HUES64 (cell line): ENCODE measurements at regions not wholly inside any gene's neighbourhood (a gene's known extent, or its start where the extent isn't known, plus 50 kb on each side); places are given as distances from the start of the nearest gene placed in this dataset.
"Not testable (repeated sequence)": the region's sequence is repeated elsewhere in the genome, so short reads cannot be mapped to it uniquely, and the experiment has no call there.

Experiments used
- H3K27ac ChIP-seq: 2 replicates; pipeline ENCODE4 v1.7.0; 2013; ENCODE audit warnings: low read depth, low read length, inconsistent platforms
- H3K27me3 ChIP-seq: 2 replicates; pipeline ENCODE4 v1.6.1; 2013; ENCODE audit warnings: mild to moderate bottlenecking, low read length; ENCODE audit not compliant: insufficient read depth
- H3K36me3 ChIP-seq: 2 replicates; pipeline ENCODE4 v1.6.1; 2013; ENCODE audit warnings: mild to moderate bottlenecking, low read length; ENCODE audit not compliant: insufficient read depth
- H3K4me1 ChIP-seq: 2 replicates; pipeline ENCODE4 v1.6.1; 2013; ENCODE audit warnings: mild to moderate bottlenecking, low read length, moderate library complexity; ENCODE audit not compliant: insufficient read depth
- H3K4me3 ChIP-seq: 2 replicates; pipeline ENCODE4 v1.5.1; 2013; ENCODE audit warnings: mild to moderate bottlenecking, low read length, moderate library complexity
- H3K9ac ChIP-seq: 2 replicates; pipeline ENCODE4 v1.6.1; 2013; ENCODE audit warnings: mild to moderate bottlenecking, low read depth, low read length
- H3K9me3 ChIP-seq: 2 replicates; pipeline ENCODE4 v1.6.1; 2013; ENCODE audit warnings: low read depth, low read length; ENCODE audit not compliant: insufficient read depth
- WGBS: fragments of 150-250, 120-280 bp; methylation state at CpG from one replicate; pipeline ENCODE4 v1.1.7; 2013; ENCODE audit warnings: missing lambda C conversion rate; 5-methylcytosine and 5-hydroxymethylcytosine counted together

DNA sequence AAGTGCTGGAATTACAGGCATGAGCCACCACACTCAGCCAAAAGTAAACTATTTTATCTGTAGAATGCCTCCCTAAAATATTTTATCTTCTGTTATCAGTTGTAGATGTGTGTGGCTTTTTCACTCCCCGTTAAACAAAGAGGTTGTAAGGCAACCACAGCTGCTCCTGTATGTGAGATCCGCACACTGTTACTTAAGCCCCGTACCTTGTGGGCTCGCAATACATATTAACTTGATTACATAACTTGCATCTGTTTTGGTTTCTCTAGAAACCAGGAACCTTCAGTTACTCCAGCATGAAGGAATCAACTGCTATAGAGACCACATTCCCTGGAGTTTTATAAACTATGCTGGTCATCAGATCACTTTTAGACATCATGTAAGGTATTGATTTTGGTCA is 420.1 kb upstream of the SLC35B3 start:
- Histone ChIP-seq H3K9me3 (no peaks in the 10 kb centered on the region), H3K9ac (no peak overlapping the region), H3K27me3 (no peaks in the 10 kb centered on the region), H3K4me3 (no peak overlapping the region), H3K36me3 (no peaks in the 10 kb centered on the region), H3K4me1 (no peaks in the 10 kb centered on the region), H3K27ac (no peak overlapping the region)
- 95% methylated on average over 4 of the region's 4 CpGs for WGBS

DNA sequence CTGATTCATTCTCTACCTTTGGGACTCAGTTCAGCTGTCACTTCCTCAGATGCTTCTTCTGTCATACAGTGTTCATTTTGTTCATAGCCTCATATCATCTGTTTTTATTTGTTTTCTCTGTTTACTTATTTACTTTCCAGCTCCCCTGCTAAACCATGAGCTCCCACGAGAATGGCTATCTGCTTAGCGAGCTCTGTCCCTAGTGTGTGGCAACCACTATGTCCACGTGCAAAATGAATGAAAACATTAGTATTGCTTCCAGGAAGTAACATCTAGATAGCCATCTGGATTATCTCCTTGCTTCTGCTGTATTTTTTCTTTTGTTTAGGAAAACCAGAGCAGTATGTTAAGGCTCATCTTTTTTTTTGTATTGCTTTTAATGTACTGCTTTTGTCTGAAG is 417.0 kb upstream of the SLC35B3 start:
- H3K27me3 ChIP-seq = no peaks in the 10 kb centered on the region
- H3K9me3 ChIP-seq = no peaks in the 10 kb centered on the region
- no peaks in the 10 kb centered on the region for H3K36me3 ChIP-seq
- no peak overlapping the region for H3K4me3 ChIP-seq
- no peaks in the 10 kb centered on the region for H3K4me1 ChIP-seq
- 85% methylated on average over 3 of the region's 3 CpGs for WGBS
- H3K9ac ChIP-seq = no peak overlapping the region
- H3K27ac ChIP-seq = no peak overlapping the region

DNA sequence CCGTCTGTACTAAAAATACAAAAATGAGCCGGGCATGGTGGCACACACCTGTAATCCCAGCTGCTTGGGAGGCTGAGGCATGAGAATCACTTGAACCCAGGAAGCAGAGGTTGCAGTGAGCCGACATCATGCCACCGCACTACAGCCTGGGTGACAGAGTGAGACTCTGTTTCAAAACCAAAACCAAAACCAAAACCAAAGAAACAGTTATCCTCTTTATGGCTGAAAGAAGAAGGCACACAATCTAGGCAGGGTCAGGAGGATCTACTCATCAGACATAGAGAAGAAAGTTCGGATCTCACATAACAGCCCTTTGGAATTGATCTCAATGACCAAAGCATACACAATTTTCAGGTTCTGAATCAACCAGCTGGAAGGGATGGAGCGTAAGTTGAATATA is 411.3 kb upstream of the SLC35B3 start:
- WGBS = 97% methylated on average over 6 of the region's 6 CpGs
- H3K27me3 ChIP-seq = not testable (repeated sequence)

DNA sequence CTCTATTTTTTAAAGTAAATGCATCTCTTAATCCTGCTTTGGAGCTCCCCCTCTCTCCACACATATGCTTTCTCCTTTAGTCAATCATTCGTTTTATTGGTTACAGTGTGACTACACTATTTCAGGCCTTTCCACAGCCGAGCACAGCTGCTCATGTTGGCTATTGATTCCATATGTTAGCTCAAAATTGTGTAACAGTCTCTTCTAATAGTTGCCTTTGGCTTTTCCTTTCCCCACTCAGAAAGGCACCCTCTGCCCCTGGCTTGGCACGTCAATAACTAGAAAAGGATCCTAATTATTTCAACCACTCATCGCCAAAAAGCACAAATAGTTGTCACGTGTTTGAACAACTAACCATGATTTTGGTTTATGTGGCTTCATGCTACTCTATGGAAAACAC is 410.3 kb upstream of the SLC35B3 start:
- WGBS = 98% methylated on average over 5 of the region's 5 CpGs
- no peaks in the 10 kb centered on the region for H3K36me3 ChIP-seq
- H3K27ac ChIP-seq = no peak overlapping the region
- H3K9me3 ChIP-seq = no peaks in the 10 kb centered on the region
- H3K27me3 ChIP-seq = no peaks in the 10 kb centered on the region
- H3K4me3 ChIP-seq = no peak overlapping the region
- H3K9ac ChIP-seq = no peak overlapping the region
- no peaks in the 10 kb centered on the region for H3K4me1 ChIP-seq

More for the DNA sequence above, 411.3 kb upstream of the SLC35B3 start:
- H3K4me1 ChIP-seq, H3K9ac ChIP-seq, H3K4me3 ChIP-seq, H3K36me3 ChIP-seq, H3K9me3 ChIP-seq, H3K27ac ChIP-seq: not testable (repeated sequence)

DNA sequence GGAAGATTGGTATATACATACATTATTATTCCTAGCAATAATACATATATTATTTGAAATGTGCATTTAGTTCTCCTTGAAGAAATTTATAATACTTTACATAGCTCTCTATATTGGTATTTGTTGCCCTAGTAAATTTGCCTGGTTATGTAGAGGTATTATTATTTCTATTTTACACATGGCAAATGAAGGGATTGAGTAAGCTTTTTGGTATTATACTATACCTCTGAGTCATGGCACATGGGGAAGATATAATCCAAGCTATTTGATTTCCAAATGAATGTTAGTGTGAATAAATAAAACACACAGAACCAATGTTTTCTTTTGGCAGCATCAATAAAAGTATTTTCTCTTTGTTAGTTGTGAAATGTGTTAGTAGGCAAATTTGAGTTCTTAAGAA is 409.6 kb upstream of the SLC35B3 start:
- H3K27ac ChIP-seq = no peak overlapping the region

DNA sequence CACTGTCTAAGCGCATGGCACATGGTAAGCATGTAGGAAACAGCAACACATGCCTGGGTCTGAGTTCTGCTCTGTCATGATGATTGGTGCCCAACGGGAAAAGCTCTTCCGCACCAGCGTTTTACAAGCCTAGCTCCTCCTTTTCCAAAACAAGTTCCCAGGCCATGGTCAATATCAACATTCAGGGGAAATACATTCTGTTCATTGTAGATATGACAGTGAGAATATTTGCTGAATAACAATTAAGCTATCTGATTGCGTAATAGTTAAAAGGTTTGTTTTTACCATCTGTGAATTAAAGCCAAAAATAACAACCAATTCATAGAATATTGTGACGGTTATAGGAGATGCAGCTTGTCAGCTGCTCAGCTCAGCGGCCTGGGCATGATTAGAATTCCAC is 404.3 kb upstream of the SLC35B3 start:
- H3K36me3 ChIP-seq = no peaks in the 10 kb centered on the region
- H3K4me1 ChIP-seq = peaks cover 6% of the 10 kb centered on the region; the same call in 1 of the 2 replicates
- H3K9ac ChIP-seq = no peak overlapping the region
- H3K9me3 ChIP-seq = no peaks in the 10 kb centered on the region
- H3K4me3 ChIP-seq = no peak overlapping the region
- H3K27ac ChIP-seq = no peak overlapping the region
- H3K27me3 ChIP-seq = no peaks in the 10 kb centered on the region
- 95% methylated on average over 5 of the region's 7 CpGs for WGBS

More for the DNA sequence above, 409.6 kb upstream of the SLC35B3 start:
- no peaks in the 10 kb centered on the region for H3K9me3 ChIP-seq
- no peak overlapping the region for H3K9ac ChIP-seq
- no peaks in the 10 kb centered on the region for H3K4me1 ChIP-seq
- no peaks in the 10 kb centered on the region for H3K27me3 ChIP-seq
- no peaks in the 10 kb centered on the region for H3K36me3 ChIP-seq
- H3K4me3 ChIP-seq = no peak overlapping the region

DNA sequence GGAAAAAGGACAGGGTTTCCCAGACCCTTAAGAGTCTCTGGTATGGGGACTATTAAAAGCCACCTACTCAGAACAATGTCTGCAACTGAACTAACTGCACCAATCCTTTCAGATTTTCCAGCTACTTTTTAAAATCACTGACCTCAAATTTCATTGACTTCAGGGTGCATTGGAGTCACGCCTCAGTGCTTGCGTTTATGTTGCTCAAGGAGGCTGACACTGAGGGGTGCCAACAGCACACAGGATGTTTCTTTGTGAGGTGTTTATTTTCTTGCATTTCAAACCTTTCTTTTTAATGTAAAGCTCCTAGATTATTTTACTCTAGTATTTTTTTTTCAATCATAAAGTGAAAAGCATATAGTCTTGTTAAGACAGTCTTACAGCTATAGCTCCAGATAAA is 402.0 kb upstream of the SLC35B3 start:
- Histone ChIP-seq H3K4me1 (peaks cover 6% of the 10 kb centered on the region; the same call in 1 of the 2 replicates), H3K4me3 (no peak overlapping the region), H3K27me3 (no peaks in the 10 kb centered on the region), H3K36me3 (no peaks in the 10 kb centered on the region), H3K9me3 (no peaks in the 10 kb centered on the region), H3K9ac (no peak overlapping the region), H3K27ac (no peak overlapping the region)
- WGBS = 96% methylated on average over 2 of the region's 2 CpGs

DNA sequence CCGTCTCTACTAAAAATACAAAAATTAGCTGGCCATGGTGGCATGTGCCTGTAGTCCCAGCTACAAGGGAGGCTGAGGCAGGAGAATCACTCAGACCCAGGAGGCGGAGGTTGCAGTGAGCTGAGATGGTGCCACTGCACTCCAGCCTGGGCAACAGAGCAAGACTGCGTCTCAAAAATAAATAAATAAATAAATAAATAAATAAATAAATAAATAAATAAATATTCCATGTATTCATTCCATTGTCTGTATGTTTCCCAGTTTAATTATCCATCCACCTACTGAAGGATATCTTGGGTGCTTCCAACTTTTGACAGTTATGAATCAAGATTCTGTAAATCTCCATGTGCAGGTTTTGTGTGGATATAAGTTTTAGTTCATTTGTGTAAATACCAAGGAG is 397.4 kb upstream of the SLC35B3 start:
- not testable (repeated sequence) for H3K36me3 ChIP-seq, H3K9ac ChIP-seq, H3K27ac ChIP-seq, H3K4me1 ChIP-seq, H3K4me3 ChIP-seq, H3K9me3 ChIP-seq, H3K27me3 ChIP-seq
- 98% methylated on average over 2 of the region's 3 CpGs for WGBS

DNA sequence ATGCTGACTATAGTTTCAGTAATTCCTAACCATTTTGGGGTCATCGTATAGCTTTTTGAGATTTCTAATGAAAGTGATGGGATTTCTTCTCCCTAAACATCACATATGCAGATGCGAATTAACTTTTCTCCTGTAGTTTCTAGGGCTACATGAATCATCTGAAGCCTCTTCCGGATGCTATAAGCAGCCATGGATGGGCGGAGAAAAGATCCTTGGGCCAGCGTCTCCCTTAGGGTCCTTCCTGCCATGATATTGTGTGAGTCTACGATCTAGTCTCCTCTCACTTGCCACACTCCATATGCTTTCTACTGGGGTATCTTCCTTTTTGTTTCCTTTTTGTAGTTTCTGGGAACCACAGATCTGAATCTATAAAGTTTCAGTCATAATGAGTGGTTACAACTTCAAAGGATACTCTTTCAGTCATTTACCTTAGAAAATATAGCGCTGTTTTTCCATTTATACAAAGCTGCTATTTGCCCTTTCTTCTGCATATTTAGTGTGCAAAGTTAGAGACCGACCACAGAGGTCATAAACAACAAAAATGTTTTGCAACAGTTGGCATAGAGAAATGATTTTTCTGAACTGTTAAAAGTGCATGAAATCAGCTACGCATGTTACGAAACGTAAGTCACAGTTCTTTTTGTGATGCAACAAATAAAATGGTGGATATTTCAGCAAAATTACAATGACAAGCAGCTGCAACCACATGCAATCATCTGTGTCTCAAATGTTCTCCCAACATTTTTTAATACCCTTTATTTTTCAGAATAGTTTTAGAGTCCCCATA is 396.2 kb upstream of the SLC35B3 start:
- Histone ChIP-seq H3K36me3 (no peaks in the 10 kb centered on the region), H3K4me1 (0 out of 2 replicates have a peak, but pooled peaks cover 4% of the 10 kb centered on the region), H3K9ac (no peak overlapping the region), H3K4me3 (no peak overlapping the region), H3K27me3 (no peaks in the 10 kb centered on the region), H3K27ac (no peak overlapping the region), H3K9me3 (no peaks in the 10 kb centered on the region)
- 97% methylated on average over 11 of the region's 11 CpGs for WGBS

DNA sequence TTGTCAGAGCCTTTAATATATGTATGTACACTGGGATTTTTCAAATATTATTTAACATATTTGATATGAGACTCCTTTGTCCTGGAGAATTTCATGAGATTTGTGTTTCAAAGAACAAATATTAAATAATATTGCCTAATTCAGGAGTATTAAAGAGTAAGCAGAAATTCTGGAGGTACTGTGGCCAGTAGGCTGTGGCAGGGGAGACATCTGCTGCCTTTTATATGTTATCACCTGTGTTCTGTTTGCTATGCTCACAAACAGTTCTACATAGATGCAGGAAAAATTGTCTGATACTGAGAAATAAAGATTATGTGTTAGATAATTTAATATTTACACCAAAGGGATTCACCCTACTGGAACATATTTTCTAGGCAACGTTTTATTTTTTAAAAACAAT is 395.4 kb upstream of the SLC35B3 start:
- H3K9me3 ChIP-seq = no peaks in the 10 kb centered on the region
- H3K27me3 ChIP-seq = no peaks in the 10 kb centered on the region
- H3K4me1 ChIP-seq = 0 out of 2 replicates have a peak, but pooled peaks cover 4% of the 10 kb centered on the region
- no peaks in the 10 kb centered on the region for H3K36me3 ChIP-seq
- WGBS = no CpG with 5 or more reads among the region's 1 CpG
- H3K4me3 ChIP-seq = no peak overlapping the region
- no peak overlapping the region for H3K27ac ChIP-seq
- H3K9ac ChIP-seq = no peak overlapping the region

DNA sequence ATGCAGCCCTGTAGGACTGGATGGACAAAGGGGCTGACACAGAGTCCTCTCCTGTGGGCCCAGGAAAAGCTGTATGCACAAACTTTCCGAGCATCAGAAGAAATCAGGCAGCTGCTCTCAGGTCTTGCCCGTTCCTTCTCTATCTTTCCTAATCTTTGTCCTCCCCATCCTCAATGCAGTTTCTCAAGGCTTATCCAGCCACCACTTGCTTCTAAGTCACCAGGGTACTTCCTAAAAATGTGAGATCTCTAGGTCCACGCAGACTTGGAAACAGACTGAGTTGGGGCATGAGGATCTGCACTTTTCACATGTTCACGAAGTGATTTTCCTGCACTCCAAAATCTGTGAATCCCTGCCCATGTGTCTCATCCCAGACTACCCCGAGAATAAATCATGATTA is 394.5 kb upstream of the SLC35B3 start:
- Histone ChIP-seq H3K9ac (no peak overlapping the region), H3K9me3 (no peaks in the 10 kb centered on the region), H3K27ac (no peak overlapping the region), H3K36me3 (no peaks in the 10 kb centered on the region), H3K4me1 (no peaks in the 10 kb centered on the region), H3K4me3 (no peak overlapping the region), H3K27me3 (no peaks in the 10 kb centered on the region)
- WGBS = 91% methylated on average over 5 of the region's 5 CpGs

DNA sequence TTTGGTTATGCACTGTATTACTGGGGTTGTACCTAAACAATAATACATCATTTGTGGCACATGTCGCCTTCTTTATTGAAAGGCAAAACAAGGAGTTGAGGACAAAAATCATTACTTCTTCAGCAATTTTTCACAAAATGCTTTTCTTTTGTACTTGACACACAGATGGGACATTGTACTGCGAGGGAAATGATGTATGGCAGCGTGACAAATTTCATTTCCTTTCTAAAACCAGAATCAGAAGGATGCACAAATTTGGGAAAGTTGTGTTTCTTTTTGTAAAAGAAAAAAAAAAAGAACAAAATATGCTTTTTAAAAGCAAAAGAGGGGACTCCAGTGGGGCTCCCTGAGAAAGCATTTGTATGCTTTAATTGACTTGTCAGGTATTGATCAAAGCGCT is 394.0 kb upstream of the SLC35B3 start:
- H3K36me3 ChIP-seq = no peaks in the 10 kb centered on the region
- no peak overlapping the region for H3K9ac ChIP-seq
- no peaks in the 10 kb centered on the region for H3K4me1 ChIP-seq
- WGBS = 98% methylated on average over 3 of the region's 4 CpGs
- no peaks in the 10 kb centered on the region for H3K27me3 ChIP-seq
- no peak overlapping the region for H3K27ac ChIP-seq
- H3K9me3 ChIP-seq = no peaks in the 10 kb centered on the region
- no peak overlapping the region for H3K4me3 ChIP-seq
